Effector CD4-positive, alpha-beta T cell (primary cell): ENCODE measurements at regions not wholly inside any gene's neighbourhood (a gene's known extent, or its start where the extent isn't known, plus 50 kb on each side); places are given as distances from the start of the nearest gene placed in this dataset.

Experiments
- DNase-seq: peaks from one replicate; pipeline ENCODE4 v3.0.0-alpha.2; 2020

GRCh38 chrX:69303231-69303630, 138.0 kb upstream of the PJA1 start:
- DNase-seq: no peak

- DNase-seq: no peak
These were observed 134.9 kb upstream of the PJA1 start for GRCh38 chrX:69299951-69300714.

GRCh38 chrX:69299285-69299684, 134.0 kb upstream of the PJA1 start:
- no peak for DNase-seq

GRCh38 chrX:69298466-69299140, 133.3 kb upstream of the PJA1 start:
- DNase-seq: no peak

- DNase-seq: no peak
These were observed 132.3 kb upstream of the PJA1 start for GRCh38 chrX:69297506-69297905.

- DNase-seq: no peak
These were observed 128.7 kb upstream of the PJA1 start for GRCh38 chrX:69293776-69294601.

GRCh38 chrX:69291116-69291515, 125.9 kb upstream of the PJA1 start:
- DNase-seq: no peak

- DNase-seq: no peak
These were observed 125.0 kb upstream of the PJA1 start for GRCh38 chrX:69290292-69290691.

GRCh38 chrX:69289793-69290123, 124.5 kb upstream of the PJA1 start:
- DNase-seq: no peak

- no peak for DNase-seq
These were observed 124.0 kb upstream of the PJA1 start for GRCh38 chrX:69289046-69289792.

- no peak for DNase-seq
These were observed 121.8 kb upstream of the PJA1 start for GRCh38 chrX:69287095-69287494.

- no peak for DNase-seq
These were observed 121.3 kb upstream of the PJA1 start for GRCh38 chrX:69286565-69286906.

- DNase-seq: peak; percentile 46
These were observed 120.8 kb upstream of the PJA1 start for GRCh38 chrX:69285881-69286564.

GRCh38 chrX:69285401-69285877, 120.2 kb upstream of the PJA1 start:
- DNase-seq: no peak

- no peak for DNase-seq
These were observed 119.2 kb upstream of the PJA1 start for GRCh38 chrX:69284491-69284890.

GRCh38 chrX:69282893-69283690, 117.8 kb upstream of the PJA1 start:
- no peak for DNase-seq

GRCh38 chrX:69280933-69281332, 115.7 kb upstream of the PJA1 start:
- DNase-seq: no peak

GRCh38 chrX:69279234-69279633, 114.0 kb upstream of the PJA1 start:
- DNase-seq: no peak

- no peak for DNase-seq
These were observed 112.9 kb upstream of the PJA1 start for GRCh38 chrX:69278031-69278687.

GRCh38 chrX:69277369-69277990, 112.2 kb upstream of the PJA1 start:
- no peak for DNase-seq
